HFF-Myc (cell line): ENCODE measurements at regions not wholly inside any gene's neighbourhood (a gene's known extent, or its start where the extent isn't known, plus 50 kb on each side); places are given as distances from the start of the nearest gene placed in this dataset.
A peak's percentile ranks its signal among the peaks of the same experiment; 100 is the strongest.

Source experiments
- DNase-seq: peaks from one replicate; pipeline ENCODE4 v3.0.0-alpha.2; 2011; ENCODE audit warnings: low read depth; ENCODE audit errors: extremely low read depth
- H3K4me3 ChIP-seq: replicated peaks from 2 replicates; pipeline ENCODE4 v1.5.1; 2011; ENCODE audit warnings: low read depth, mild to moderate bottlenecking, control low read depth, low read length
- TF ChIP-seq, protein P1 (sequence below): IDR thresholded peaks from 2 replicates; pipeline ENCODE4 v1.5.1; 2012; ENCODE audit warnings: mild to moderate bottlenecking, low read depth, low read length, control low read depth; ENCODE audit errors: missing control alignments

DNA sequence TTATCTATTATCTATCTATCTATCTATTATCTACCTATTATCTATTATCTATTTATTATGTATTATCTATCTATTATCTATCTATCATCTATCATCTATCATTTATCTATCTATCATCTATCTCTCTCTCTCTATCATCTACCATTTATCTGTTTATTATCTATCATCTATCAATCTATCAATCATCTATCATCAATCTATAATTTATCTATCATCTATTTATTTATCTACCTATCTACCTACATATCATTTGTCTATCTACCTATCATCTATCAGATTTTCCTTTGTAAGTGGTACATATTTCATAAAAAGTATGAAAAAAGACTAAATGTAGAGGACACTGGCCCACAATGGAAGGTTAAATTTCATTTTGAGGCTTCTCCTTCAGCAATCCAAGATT, 212.1 kb upstream of the EXOC2 start:
- no peak for DNase-seq

DNA sequence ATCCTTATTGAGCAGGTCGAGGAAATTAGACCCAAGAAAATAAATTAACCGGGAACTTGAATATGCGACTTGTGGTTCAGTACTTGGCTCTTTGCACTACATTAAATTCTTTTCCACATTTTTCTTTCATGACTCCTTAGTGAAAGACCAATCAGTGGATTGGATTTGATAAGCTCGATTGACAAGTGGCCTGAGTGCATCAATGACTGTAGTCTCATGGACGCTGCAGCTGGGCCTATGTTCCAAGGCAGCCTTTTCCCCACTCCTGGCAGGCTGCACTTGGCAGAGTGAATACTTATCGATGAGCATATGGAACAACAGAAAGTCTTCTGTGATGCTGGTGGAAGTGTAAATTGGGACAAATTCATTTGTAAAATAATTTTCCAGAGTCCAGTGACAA, 210.8 kb upstream of the EXOC2 start:
- TF ChIP-seq, protein P1, sequence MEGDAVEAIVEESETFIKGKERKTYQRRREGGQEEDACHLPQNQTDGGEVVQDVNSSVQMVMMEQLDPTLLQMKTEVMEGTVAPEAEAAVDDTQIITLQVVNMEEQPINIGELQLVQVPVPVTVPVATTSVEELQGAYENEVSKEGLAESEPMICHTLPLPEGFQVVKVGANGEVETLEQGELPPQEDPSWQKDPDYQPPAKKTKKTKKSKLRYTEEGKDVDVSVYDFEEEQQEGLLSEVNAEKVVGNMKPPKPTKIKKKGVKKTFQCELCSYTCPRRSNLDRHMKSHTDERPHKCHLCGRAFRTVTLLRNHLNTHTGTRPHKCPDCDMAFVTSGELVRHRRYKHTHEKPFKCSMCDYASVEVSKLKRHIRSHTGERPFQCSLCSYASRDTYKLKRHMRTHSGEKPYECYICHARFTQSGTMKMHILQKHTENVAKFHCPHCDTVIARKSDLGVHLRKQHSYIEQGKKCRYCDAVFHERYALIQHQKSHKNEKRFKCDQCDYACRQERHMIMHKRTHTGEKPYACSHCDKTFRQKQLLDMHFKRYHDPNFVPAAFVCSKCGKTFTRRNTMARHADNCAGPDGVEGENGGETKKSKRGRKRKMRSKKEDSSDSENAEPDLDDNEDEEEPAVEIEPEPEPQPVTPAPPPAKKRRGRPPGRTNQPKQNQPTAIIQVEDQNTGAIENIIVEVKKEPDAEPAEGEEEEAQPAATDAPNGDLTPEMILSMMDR, result no peak
- DNase-seq, result no peak
- H3K4me3 ChIP-seq, result no peak overlapping the region

More for the DNA sequence above, 212.1 kb upstream of the EXOC2 start:
- TF ChIP-seq, protein P1, result no peak
- no peak overlapping the region for H3K4me3 ChIP-seq

DNA sequence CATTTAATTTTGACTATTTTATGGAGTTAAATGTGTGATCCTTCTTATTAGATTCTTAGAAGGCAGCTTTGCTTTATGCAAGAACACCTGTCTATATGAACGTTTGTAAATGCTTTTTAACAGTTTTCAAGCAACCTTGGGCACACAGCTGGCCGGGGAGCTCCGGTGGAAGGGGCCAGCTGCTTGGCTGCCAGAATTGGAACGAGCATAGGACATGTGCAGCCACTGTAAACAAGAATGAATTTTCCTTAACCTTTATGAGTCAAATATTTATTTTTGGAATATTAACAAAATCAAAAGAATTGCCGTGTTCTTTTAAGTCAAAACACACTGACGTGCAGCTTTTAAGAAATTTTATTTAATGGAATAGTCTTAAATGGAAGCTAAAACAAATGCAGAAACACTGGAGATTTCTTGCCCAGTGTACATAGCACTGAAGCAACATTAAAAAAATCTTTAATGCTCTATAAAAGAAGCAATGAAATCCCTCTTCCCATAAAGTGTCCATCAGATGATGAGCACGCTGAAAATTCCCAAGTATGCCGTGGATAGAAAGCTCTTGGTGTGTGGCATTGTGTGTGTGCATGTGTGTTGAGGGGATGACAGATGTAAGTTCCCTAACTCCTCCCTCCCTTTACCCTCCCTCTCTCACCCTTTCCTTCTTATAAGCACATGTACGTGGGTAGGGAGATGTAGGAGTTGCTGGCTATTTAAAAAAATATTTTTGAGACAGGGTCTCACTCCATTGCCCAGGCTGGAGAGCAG, 208.9 kb upstream of the EXOC2 start:
- TF ChIP-seq, protein P1, result no peak

DNA sequence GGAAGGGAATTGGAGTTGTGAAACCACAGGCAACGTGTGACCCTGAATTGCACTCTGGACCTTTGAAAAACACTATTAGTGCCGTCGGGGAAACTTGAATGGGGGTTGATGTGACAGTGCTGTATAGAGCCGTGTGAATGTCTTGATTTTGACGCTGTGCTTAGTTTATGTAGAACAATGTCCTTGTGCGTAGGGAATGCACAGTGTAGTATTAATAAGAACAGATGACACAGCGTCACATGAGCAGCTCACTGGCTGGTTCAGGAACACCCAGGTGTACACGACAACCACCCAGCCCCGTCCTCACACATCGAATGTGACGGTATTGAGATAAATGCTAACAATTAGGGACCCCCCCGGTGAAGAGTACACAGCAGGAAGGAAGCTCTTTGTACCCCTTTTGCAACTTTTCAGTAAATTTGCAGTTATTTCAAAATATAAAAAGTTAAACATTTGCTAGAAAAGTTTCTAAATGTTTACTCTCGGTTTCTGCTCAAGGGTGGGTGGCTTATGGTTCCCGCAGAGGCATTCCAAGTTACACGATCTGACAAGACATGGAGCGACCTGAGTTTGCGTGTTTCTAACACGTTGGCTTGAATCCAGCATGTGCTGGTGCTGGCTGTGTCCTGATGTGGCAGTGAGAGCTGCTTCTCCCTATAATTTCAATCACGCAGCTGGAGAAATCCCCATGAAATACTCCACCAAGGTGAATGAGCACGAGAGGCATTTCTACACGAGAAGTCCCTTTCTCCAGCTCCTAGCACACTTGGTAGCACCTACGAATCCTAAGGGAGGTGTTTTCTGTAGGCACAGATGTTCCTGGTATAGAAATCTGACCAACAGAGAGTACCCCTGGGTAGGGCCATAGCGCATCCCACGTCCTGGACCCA, 208.0 kb upstream of the EXOC2 start:
- no peak for DNase-seq
- TF ChIP-seq, protein P1, result no peak
- no peak overlapping the region for H3K4me3 ChIP-seq

More for the DNA sequence above, 208.9 kb upstream of the EXOC2 start:
- DNase-seq, result peak; percentile 44
- H3K4me3 ChIP-seq, result no peak overlapping the region

DNA sequence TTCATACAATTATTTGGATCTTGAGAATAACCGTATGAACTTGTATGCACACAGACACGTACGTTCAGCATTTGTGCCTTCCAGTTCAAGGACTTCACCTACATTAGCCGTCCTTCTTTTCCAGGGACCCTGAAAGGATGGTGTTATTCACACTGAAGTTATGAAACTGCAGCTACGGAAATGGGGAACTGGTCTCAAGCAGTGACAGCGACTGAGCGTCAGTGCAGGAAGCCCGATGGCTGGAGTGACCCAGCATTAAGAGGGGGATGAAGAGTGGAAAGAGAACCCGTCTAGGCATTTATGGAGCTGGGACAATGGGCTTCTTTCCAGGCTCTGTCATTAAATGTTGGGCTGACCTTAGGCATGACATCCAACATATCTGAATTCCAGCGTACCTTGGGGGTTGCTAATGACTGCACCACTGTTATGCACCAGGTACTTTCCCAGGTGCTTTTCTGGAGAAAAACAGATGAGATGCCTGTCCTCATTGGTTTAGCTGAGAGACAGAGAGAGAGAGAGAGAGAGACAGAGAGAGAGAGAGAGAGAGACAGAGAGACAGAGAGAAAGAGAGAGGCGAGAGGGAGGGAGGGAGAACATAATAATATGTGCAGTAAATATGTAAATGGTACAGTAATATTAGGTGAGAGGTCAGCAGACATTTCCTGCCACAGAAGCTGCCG, 204.7 kb upstream of the EXOC2 start:
- no peak overlapping the region for H3K4me3 ChIP-seq
- no peak for DNase-seq
- TF ChIP-seq, protein P1, result no peak

DNA sequence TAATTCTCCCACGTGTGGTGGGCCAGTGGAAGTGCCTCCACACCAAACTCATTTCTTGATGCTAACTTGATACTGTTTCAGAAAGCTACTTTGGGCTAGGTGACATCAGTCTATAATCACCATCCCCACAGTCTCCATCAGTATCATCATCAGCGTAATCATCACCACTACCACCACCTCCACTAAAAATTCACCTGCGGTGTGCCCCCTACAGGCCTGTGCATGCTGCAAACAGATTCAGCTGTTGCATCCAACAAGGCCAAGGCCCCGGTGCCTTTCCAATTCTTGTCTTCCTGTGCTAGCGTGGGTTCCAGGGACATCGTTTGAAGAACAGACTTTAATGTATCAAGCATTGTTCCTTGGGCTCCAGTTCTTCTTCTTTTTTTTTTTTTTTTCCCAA, 201.3 kb upstream of the EXOC2 start:
- DNase-seq, result no peak
- TF ChIP-seq, protein P1, result peak; percentile 32
- H3K4me3 ChIP-seq, result no peak overlapping the region
